Omental fat pad (tissue), 3 donors: ENCODE measurements at regions not wholly inside any gene's neighbourhood (a gene's known extent, or its start where the extent isn't known, plus 50 kb on each side); places are given as distances from the start of the nearest gene placed in this dataset.

Source experiments
- ATAC-seq: fragments of 150-250 bp; one replicate; pipeline ENCODE4 v1.9.1; 2016; ENCODE audit warnings: mild to moderate bottlenecking, moderate library complexity; ENCODE audit not compliant: low FRiP score
- DNase-seq: peaks from one replicate; pipeline ENCODE4 v3.0.0-alpha.2; 2019; ENCODE audit warnings: low spot score
- TF ChIP-seq, protein P1 (sequence below), 3 donors: fragments of 450-650 bp; IDR thresholded peaks; one replicate each; pipeline ENCODE4 v1.5.1; 2016 to 2017; ENCODE audit warnings: antibody characterized with exemption in 3 of 3, mild to moderate bottlenecking in 3 of 3, moderate library complexity in 2 of 3

DNA sequence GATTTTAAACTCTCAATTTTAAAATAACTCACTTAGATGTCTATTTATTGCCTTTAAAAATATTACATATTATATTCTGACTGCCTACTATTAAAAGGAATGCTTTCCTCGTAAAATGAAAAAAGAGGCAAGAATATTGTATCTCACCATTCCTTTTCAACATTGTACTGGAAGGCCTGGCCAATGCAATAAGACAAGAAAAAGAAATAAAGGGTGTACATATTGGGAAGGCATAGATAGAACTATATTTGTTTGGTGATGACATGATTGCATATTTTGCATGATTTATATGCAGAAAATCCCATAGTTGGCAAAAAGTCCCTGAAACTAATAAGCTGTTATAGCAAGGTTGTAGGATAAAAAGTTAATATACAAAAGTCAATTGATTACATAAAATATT, 474.6 kb upstream of the ATP2B1 start:
- DNase-seq (no peak), ATAC-seq (no peak)
- TF ChIP-seq, protein P1, sequence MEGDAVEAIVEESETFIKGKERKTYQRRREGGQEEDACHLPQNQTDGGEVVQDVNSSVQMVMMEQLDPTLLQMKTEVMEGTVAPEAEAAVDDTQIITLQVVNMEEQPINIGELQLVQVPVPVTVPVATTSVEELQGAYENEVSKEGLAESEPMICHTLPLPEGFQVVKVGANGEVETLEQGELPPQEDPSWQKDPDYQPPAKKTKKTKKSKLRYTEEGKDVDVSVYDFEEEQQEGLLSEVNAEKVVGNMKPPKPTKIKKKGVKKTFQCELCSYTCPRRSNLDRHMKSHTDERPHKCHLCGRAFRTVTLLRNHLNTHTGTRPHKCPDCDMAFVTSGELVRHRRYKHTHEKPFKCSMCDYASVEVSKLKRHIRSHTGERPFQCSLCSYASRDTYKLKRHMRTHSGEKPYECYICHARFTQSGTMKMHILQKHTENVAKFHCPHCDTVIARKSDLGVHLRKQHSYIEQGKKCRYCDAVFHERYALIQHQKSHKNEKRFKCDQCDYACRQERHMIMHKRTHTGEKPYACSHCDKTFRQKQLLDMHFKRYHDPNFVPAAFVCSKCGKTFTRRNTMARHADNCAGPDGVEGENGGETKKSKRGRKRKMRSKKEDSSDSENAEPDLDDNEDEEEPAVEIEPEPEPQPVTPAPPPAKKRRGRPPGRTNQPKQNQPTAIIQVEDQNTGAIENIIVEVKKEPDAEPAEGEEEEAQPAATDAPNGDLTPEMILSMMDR (IDR thresholded peaks at IDR 0.05): no peak

DNA sequence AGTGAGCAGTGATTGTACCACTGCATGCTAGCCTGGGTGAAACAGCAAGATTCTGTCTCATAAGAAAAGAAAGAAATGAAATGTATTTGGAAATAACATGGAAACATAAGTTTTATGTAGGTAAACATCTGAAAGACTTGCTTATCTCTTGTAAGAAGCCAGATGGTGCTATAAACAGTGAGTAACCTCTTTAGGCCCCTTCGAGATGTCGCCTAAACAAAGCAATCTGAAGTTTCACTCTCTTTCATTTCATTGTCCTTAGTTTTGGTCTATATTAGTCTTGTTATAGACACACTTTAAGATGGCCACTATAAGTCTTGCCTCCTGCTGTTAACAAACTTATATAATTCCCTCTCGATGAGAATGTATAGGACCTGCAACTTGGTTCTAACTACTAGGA, 472.6 kb upstream of the ATP2B1 start:
- TF ChIP-seq, protein P1 (IDR thresholded peaks at IDR 0.05): no peak
- no peak for ATAC-seq
- DNase-seq: no peak

DNA sequence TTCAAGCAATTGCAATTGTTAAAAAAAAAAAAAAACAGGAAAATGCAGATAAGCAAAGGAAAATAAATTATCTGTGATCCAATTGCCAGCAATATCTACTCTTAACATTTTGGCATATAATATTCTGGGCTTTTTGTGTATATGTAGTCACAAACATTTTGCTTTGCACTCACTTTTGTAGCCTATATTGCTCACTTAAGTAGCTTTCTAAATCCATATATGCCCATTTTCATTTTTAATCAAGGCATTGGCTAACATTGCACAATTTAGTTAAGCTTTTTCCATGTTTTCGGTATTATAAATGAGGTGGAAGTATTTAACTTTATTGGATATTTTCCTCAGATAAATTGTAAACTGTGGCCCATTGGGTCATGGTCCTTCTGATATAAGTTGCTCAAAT, 466.3 kb upstream of the ATP2B1 start:
- ATAC-seq: no peak
- TF ChIP-seq, protein P1 (IDR thresholded peaks at IDR 0.05): no peak
- no peak for DNase-seq

DNA sequence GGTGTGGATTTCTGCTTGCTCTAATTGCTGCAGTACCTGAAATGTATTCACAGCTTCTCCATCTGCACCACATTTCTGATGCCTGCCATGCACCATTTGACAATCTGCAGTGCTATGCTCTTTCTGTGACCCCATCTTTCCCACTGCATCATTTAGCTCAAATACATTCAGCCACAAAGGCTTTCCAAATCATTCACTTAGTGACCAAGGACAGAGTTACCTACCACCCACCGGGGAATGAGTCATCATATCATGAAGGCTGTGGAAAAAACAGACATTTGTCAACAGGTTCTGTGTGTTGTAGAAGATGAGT, 465.5 kb upstream of the ATP2B1 start:
- no peak for ATAC-seq
- no peak for DNase-seq
- TF ChIP-seq, protein P1 (IDR thresholded peaks at IDR 0.05): no peak

DNA sequence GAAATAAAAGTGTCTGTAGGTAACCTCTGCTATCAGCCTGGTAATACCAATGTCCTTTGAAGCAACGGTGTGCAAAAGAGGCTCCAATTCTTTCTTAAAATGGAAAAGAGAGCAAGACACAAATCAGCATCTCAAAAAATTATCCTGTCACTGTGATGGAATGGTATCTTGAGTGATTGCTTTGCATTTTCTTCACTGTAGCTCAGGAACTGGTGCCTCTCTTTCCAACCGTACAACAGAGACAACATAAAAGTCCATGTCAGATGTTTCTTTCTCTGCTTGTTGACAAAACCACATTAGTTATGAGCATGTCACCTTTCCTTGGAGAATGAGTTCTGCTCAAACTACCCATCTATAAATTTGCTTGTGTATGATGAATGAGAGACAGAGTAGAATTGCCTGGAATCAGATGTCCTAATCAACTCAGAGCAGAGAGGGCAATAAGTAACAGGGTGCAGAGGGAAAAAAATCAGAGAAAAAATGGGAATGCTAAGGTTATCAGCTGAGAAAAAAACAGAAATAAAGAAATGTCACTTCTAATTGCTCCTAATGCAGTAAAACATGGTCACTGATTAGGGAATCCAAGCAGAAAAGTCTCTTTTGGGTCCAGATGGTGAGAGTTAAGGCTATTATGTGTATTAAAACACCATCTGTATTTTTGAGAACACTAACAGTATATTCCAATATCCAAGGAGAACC, 465.0 kb upstream of the ATP2B1 start:
- DNase-seq (no peak), ATAC-seq (no peak)
- TF ChIP-seq, protein P1 (IDR thresholded peaks at IDR 0.05): no peak

DNA sequence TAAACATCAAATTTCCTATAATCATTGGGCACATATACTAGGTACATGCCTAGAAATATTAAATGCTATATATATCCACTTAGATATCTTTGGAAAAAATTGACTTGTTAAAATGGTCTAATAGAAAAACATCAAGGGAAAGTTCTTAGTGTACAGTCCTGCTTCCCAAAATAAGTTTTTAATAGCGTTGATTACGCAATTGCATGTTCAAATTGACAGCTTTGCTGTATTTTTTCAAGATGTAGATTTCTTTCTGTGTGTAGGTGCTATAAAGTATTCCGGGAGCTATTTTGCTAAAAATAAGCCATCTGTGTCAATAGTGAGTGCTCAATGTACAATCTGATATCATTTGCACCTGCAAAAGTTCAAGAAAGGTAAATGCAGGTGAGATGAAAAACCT, 463.9 kb upstream of the ATP2B1 start:
- DNase-seq (no peak), ATAC-seq (no peak)
- TF ChIP-seq, protein P1 (IDR thresholded peaks at IDR 0.05): no peak

DNA sequence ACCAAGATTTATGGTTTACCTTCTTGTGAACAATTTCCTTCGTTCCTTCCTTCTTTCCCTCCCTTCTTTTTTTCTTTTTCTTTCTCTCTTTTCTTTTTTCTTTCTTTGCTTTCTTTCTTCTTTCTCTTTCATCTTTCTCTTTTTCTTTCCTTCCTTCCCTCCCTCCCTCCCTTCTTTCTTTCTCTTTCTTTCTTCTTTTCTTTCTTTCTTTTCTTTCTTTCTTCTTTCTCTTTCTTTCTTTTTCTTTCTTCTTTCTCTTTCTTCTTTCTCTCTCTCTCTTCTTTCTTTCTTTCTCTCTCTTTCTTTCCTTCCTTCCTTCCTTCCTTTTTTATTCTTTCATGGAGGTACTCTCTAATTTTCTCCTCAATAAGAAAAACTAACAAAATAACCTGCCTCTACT, 462.1 kb upstream of the ATP2B1 start:
- DNase-seq: no peak
- TF ChIP-seq, protein P1 (IDR thresholded peaks at IDR 0.05): no peak
- no peak for ATAC-seq
